Epithelial cell of proximal tubule (primary cell): ENCODE measurements at regions not wholly inside any gene's neighbourhood (a gene's known extent, or its start where the extent isn't known, plus 50 kb on each side); places are given as distances from the start of the nearest gene placed in this dataset.

Experiments used
- DNase-seq: peaks from one replicate; pipeline ENCODE4 v3.0.0-alpha.2; 2011; ENCODE audit warnings: low read depth
- H3K4me3 ChIP-seq: 2 replicates; pipeline ENCODE4 v1.5.1; 2011; ENCODE audit warnings: low read depth, mild to moderate bottlenecking, low read length
- TF ChIP-seq, protein P1 (sequence below): conservative IDR thresholded peaks from 2 replicates; pipeline ENCODE4 v1.5.1; 2012; ENCODE audit warnings: low read depth, mild to moderate bottlenecking, low read length

DNA sequence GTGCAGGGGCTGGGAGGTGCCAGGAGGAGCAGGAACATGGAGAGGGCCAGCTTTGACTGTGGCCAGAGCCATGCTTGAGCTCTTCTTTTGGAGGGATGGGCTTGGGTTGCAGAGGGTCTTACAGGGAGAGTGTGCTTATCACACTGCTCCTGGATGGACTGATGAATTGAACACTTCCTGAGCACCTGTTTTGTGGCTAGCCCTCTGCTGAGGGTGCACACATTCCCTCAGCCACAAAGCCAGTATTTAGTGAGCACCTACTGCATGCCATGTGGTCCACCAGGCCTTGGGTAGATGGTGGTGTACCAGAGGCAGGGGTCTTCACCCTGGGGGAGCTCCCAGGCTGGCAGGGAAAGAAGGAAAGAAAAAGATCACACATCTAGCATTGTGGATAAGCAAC, 118.9 kb downstream of the SLC25A47 start:
- TF ChIP-seq, protein P1, sequence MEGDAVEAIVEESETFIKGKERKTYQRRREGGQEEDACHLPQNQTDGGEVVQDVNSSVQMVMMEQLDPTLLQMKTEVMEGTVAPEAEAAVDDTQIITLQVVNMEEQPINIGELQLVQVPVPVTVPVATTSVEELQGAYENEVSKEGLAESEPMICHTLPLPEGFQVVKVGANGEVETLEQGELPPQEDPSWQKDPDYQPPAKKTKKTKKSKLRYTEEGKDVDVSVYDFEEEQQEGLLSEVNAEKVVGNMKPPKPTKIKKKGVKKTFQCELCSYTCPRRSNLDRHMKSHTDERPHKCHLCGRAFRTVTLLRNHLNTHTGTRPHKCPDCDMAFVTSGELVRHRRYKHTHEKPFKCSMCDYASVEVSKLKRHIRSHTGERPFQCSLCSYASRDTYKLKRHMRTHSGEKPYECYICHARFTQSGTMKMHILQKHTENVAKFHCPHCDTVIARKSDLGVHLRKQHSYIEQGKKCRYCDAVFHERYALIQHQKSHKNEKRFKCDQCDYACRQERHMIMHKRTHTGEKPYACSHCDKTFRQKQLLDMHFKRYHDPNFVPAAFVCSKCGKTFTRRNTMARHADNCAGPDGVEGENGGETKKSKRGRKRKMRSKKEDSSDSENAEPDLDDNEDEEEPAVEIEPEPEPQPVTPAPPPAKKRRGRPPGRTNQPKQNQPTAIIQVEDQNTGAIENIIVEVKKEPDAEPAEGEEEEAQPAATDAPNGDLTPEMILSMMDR = no peak
- no peak overlapping the region for H3K4me3 ChIP-seq
- no peak for DNase-seq

DNA sequence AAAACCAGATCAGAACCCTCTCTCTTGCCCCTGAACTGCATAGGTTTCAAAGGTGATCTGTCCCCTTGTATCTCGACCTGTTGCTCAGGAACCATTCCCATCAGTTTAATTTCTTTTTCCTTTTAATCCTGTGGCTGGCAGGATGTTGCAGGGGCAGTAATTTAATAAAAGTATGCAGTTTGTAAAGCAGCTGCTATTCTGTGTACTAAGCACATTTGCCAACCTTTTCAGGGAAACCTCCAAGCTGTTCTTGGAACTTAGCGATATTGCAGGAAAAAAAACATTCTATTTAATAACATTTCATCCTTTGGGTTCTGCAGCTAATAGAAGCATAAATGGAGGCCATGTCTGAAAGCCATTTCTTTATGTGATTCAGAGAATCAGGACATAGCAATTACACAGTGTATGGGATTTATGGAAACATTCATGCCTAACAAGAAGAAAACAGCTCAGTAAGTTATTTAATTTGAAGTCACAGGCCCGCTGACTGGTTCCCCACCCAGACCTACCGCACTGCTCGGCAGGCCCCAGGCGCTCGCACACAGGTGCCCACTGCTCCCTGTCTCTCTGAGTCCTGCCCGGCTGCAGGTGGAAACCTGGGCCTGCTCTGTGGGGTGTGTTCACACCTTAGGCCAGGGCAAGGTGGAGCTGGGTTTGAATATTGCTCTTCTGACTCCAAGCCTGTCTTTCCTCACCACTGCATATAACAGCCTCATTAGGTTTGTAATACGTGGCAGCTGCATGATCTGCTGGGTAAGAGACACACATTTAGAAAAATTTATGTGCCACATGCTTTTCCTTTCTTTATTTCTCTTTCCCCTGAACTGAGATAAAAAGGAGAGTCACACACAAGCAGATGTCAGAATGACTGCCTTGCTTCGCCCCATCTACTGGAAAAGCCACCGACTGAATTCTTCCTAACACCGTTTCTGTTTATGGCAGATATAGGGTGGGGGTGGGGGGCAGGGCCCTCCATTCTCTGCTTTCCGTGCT, 119.7 kb downstream of the SLC25A47 start:
- TF ChIP-seq, protein P1 = no peak
- no peak for DNase-seq
- H3K4me3 ChIP-seq = no peak overlapping the region

DNA sequence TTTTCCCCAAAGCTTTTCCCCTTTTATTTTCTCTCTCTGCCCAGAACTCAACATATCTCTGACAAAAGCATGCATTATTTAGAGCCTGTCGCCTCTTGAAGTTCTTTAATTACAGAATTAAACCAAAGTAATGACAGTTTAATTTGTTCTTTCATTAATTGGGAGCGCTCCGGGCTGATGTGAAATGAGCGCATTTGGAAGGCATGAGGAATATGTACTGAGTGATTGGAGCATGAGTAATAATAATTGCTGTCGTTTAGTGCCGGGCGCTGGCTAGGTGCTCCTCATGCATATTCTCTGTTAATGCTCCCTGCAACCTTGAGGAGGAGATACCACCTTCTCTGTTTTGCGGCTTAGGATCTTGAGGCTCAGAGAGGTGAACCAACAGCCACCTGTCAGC, 120.5 kb downstream of the SLC25A47 start:
- no peak for DNase-seq
- TF ChIP-seq, protein P1 = no peak
- no peak overlapping the region for H3K4me3 ChIP-seq

- H3K4me3 ChIP-seq = no peak overlapping the region
- TF ChIP-seq, protein P1 = no peak
- no peak for DNase-seq
Observed at GRCh38 chr14:100445436-100446088, 122.4 kb downstream of the SLC25A47 start.

GRCh38 chr14:100446572-100446971, 123.4 kb downstream of the SLC25A47 start:
- no peak overlapping the region for H3K4me3 ChIP-seq
- no peak for DNase-seq
- TF ChIP-seq, protein P1 = no peak

GRCh38 chr14:100448376-100448775, 125.2 kb downstream of the SLC25A47 start:
- DNase-seq = no peak
- TF ChIP-seq, protein P1 = no peak
- no peak overlapping the region for H3K4me3 ChIP-seq
